PC-3 (cell line): ENCODE measurements at regions not wholly inside any gene's neighbourhood (a gene's known extent, or its start where the extent isn't known, plus 50 kb on each side); places are given as distances from the start of the nearest gene placed in this dataset.

Experiments
- EZH2 ChIP-seq: fragments of 300-600 bp; sonication (generic); IDR thresholded peaks from one replicate; pipeline ENCODE4 v1.6.1; 2017; ENCODE audit warnings: antibody characterized with exemption, mild to moderate bottlenecking, low read length; ENCODE audit not compliant: unreplicated experiment
- EZH2phosphoT487 ChIP-seq: fragments of 300-600 bp; sonication (generic); IDR thresholded peaks from 2 replicates; pipeline ENCODE4 v1.6.1; 2018; ENCODE audit warnings: mild to moderate bottlenecking, antibody characterized with exemption, low read length, borderline replicate concordance
- TF ChIP-seq, protein P1 (sequence below): fragments of 300-600 bp; sonication (generic); conservative IDR thresholded peaks from 2 replicates; pipeline ENCODE4 v1.5.1; 2017; ENCODE audit warnings: antibody characterized with exemption, low read depth, mild to moderate bottlenecking, low read length

GRCh38 chr5:93342563-93343061 is 238.4 kb downstream of the NR2F1-AS1 start:
- TF ChIP-seq, protein P1, sequence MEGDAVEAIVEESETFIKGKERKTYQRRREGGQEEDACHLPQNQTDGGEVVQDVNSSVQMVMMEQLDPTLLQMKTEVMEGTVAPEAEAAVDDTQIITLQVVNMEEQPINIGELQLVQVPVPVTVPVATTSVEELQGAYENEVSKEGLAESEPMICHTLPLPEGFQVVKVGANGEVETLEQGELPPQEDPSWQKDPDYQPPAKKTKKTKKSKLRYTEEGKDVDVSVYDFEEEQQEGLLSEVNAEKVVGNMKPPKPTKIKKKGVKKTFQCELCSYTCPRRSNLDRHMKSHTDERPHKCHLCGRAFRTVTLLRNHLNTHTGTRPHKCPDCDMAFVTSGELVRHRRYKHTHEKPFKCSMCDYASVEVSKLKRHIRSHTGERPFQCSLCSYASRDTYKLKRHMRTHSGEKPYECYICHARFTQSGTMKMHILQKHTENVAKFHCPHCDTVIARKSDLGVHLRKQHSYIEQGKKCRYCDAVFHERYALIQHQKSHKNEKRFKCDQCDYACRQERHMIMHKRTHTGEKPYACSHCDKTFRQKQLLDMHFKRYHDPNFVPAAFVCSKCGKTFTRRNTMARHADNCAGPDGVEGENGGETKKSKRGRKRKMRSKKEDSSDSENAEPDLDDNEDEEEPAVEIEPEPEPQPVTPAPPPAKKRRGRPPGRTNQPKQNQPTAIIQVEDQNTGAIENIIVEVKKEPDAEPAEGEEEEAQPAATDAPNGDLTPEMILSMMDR, result no peak
- TF ChIP-seq EZH2, result no peak
- no peak for TF ChIP-seq EZH2phosphoT487
